Vagina (tissue), 2 donors: ENCODE measurements at regions not wholly inside any gene's neighbourhood (a gene's known extent, or its start where the extent isn't known, plus 50 kb on each side); places are given as distances from the start of the nearest gene placed in this dataset.
"Not testable (repeated sequence)": the region's sequence is repeated elsewhere in the genome, so short reads cannot be mapped to it uniquely, and the experiment has no call there.

Experiments used
- DNase-seq, 2 donors: peaks; one replicate each; pipeline ENCODE4 v3.0.0-alpha.2; 2017; ENCODE audit errors: extremely low spot score in 2 of 2
- H3K27ac ChIP-seq: fragments of 200-600 bp; sonication (generic); one replicate; pipeline ENCODE4 v1.5.1; 2019
- H3K27me3 ChIP-seq: fragments of 200-600 bp; sonication (generic); one replicate; pipeline ENCODE4 v1.5.1; 2019
- H3K36me3 ChIP-seq, 2 donors: fragments of 200-600 bp; sonication (generic); one replicate each; pipeline ENCODE4 v1.5.1; 2017 to 2019
- H3K4me1 ChIP-seq: fragments of 200-600 bp; sonication (generic); one replicate; pipeline ENCODE4 v1.5.1; 2019
- H3K4me3 ChIP-seq, 2 donors: fragments of 200-600 bp; sonication (generic); 1 replicate in 1 of 2; 2 replicates in 1 of 2; pipeline ENCODE4 v1.5.1; 2016 to 2019
- H3K9me3 ChIP-seq: fragments of 200-600 bp; sonication (generic); one replicate; pipeline ENCODE4 v1.5.1; 2019
- POLR2A ChIP-seq, 2 donors: fragments of 450-650 bp; IDR thresholded peaks; one replicate each; pipeline ENCODE4 v1.6.1; 2017; ENCODE audit warnings: antibody characterized with exemption in 2 of 2, mild to moderate bottlenecking in 2 of 2, moderate library complexity in 2 of 2
- POLR2AphosphoS5 ChIP-seq, 2 donors: sonication (generic); formaldehyde crosslinking; IDR thresholded peaks; one replicate each; pipeline ENCODE4 v1.9.0; 2017; ENCODE audit warnings: antibody characterized with exemption in 2 of 2, mild to moderate bottlenecking in 2 of 2, low read depth in 1 of 2; ENCODE audit not compliant: insufficient read depth in 1 of 2
- intact Hi-C: fragments of 100-400 bp; cut with DNase I; formaldehyde crosslinking; loops from one replicate; pipeline ENCODE4 v1.15.1; 2023
- TF ChIP-seq, protein P1 (sequence below), 3 experiments: fragments of 450-650 bp in 2 of 3; fragments of 200-600 bp in 1 of 3; sonication (generic) in 1 of 3; IDR thresholded peaks; one replicate each; pipeline ENCODE4 v1.5.1; 2017 to 2019; ENCODE audit warnings: antibody characterized with exemption in 3 of 3, mild to moderate bottlenecking in 2 of 3, moderate library complexity in 2 of 3

DNA sequence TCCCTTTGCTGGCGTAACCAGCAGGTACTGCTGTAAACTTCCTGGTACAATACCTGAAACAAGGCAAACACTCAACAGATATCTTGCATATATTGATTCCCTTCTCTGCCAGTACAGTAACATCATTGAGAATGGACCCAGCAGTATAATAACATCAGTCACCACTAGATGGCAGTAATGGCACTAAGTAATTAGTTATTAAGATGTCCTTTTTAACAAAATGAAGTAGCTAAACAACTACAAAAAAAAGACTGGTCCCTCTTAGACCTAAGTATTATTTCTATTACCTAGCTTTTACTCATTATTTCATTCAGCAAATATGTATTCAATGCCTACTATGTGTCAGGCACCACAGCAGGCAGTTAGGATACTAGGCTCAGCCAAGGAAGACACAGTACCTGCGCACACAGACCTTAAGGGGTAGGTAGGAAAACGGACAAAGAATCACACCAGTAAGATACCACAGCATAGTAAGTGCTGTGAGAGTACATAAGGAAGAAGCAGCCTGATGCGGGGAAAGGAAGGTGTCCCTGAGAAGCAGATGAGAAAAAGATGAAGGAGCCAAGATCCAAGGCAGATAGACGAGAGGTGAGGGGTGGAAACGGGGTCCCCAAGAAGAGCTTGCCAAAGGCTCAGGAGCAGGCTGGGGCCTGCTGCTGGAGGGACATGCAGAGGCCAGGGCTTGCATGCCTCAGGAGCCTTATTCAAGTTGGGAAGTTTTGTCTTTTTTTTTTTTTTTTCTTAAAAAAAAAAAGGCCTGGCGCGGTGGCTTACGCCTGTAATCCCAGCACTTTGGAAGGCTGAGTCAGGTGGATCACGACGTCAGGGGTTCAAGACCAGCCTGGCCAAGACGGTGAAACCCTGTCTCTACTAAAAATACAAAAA is 102.7 kb upstream of the CHD2 start:
- no peak for DNase-seq
- no peak overlapping the region for H3K4me3 ChIP-seq
- peaks cover 18% of the 10 kb centered on the region for H3K4me1 ChIP-seq
- TF ChIP-seq POLR2AphosphoS5 (IDR thresholded peaks at IDR 0.05; ENCODE audit: insufficient read depth in 1 of 2, low read depth in 1 of 2) (peak in 1 of 2 donors; percentile 48), POLR2A (IDR thresholded peaks at IDR 0.05) (no peak)
- TF ChIP-seq, protein P1, sequence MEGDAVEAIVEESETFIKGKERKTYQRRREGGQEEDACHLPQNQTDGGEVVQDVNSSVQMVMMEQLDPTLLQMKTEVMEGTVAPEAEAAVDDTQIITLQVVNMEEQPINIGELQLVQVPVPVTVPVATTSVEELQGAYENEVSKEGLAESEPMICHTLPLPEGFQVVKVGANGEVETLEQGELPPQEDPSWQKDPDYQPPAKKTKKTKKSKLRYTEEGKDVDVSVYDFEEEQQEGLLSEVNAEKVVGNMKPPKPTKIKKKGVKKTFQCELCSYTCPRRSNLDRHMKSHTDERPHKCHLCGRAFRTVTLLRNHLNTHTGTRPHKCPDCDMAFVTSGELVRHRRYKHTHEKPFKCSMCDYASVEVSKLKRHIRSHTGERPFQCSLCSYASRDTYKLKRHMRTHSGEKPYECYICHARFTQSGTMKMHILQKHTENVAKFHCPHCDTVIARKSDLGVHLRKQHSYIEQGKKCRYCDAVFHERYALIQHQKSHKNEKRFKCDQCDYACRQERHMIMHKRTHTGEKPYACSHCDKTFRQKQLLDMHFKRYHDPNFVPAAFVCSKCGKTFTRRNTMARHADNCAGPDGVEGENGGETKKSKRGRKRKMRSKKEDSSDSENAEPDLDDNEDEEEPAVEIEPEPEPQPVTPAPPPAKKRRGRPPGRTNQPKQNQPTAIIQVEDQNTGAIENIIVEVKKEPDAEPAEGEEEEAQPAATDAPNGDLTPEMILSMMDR (IDR thresholded peaks at IDR 0.05), result peak; percentile 70 to 85 (median 84)
- no peaks in the 10 kb centered on the region for H3K27me3 ChIP-seq
- intact Hi-C loops, result no loop called here
- no peaks in the 10 kb centered on the region for H3K36me3 ChIP-seq
- peak overlapping the region; percentile 71 for H3K27ac ChIP-seq
- H3K9me3 ChIP-seq, result no peaks in the 10 kb centered on the region

DNA sequence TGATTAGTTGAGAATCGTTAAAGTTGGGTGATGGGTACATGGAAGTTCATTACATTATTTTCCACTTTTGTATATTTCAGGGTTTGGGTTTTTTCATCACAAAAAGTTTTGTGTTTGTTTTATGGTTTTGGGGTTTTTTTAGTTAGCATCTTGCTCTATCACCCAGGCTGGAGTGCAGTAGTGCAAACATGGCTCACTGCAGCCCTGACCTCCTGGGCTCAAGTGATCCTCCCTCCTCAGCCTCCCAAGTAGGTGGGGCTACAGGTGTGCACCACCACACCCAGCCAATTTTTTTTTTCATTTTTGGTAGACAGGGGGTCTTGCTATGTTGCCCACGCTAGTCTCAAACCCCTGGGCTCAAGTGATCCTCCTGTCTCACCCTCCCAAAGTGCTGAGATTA is 100.1 kb upstream of the CHD2 start:
- Histone ChIP-seq H3K9me3 (no peaks in the 10 kb centered on the region), H3K4me1 (peaks cover 38% of the 10 kb centered on the region), H3K27ac (no peak overlapping the region), H3K4me3 (no peak overlapping the region), H3K36me3 (no peaks in the 10 kb centered on the region), H3K27me3 (no peaks in the 10 kb centered on the region)
- intact Hi-C loops, result no loop called here
- no peak for DNase-seq
- TF ChIP-seq, protein P1 (IDR thresholded peaks at IDR 0.05), result no peak
- TF ChIP-seq POLR2AphosphoS5 (IDR thresholded peaks at IDR 0.05; ENCODE audit: insufficient read depth in 1 of 2, low read depth in 1 of 2), result no peak
- TF ChIP-seq POLR2A (IDR thresholded peaks at IDR 0.05), result no peak

DNA sequence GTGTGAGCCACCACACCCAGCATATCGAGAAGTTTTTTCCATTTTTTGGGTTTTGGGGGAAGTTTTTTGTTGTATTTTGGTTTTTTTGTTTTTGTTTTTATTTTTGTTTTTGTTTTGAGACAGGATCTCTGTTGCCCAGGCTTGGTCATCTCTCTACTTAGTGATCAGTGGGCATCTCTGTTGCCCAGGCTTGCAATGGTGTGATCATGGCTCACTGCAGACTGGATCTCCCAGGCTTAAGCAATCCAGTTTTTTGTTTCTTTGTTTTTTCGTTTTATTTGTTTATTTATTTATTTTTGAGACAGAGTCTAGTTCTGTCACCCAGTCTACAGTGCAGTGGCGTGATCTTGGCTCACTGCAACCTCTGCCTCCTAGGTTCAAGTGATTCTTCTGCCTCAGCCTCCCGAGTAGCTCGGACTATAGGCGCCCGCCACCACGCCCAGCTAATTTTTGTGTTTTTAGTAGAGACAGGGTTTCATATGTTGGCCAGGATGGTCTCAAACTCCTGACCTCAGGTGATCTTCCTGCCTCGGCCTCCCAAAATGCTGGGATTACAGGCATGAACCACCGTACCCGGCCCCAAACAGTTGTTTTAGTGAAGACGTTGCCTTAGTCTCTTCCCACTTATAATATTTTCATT is 99.6 kb upstream of the CHD2 start:
- H3K4me1 ChIP-seq, result peaks cover 40% of the 10 kb centered on the region
- DNase-seq, H3K27ac ChIP-seq, H3K27me3 ChIP-seq, intact Hi-C loops, H3K4me3 ChIP-seq, H3K9me3 ChIP-seq, H3K36me3 ChIP-seq: not testable (repeated sequence)

DNA sequence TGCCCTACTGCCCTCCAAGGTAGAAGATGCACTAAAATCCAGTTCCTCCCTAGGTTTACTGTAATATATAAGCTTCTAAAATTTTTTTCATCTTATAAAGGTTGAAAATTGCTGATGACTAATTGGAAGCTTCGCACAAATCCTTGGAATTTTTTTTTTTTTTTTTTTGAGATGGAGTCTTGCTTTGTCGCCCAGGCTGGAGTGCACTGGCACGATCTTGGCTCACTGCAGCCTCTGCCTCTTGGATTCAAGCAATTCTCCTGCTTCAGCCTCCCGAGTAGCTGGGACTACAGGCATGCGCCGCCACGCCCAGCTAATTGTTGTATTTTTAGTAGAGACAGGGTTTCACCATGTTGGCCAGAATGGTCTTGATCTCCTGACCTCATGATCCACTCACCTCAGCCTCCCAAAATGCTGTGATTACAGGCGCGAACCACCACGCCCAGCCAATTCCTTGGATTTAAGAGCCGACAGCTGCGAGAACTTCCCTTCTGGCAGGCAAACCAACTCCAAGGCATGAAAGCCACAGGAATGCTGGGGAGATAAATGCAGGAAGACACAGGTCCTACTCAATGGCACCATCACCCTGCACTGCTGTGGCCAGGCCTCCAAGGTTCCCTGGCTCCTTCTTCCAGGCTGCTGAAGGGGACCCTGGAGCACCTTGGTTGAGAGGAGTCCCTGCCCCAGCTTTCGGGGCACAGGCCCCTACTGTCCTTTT is 98.9 kb upstream of the CHD2 start:
- Histone ChIP-seq H3K4me1 (peaks cover 40% of the 10 kb centered on the region), H3K27ac (peak overlapping the region; percentile 87)
- H3K36me3 ChIP-seq, H3K4me3 ChIP-seq, H3K9me3 ChIP-seq, H3K27me3 ChIP-seq, DNase-seq, intact Hi-C loops: not testable (repeated sequence)

DNA sequence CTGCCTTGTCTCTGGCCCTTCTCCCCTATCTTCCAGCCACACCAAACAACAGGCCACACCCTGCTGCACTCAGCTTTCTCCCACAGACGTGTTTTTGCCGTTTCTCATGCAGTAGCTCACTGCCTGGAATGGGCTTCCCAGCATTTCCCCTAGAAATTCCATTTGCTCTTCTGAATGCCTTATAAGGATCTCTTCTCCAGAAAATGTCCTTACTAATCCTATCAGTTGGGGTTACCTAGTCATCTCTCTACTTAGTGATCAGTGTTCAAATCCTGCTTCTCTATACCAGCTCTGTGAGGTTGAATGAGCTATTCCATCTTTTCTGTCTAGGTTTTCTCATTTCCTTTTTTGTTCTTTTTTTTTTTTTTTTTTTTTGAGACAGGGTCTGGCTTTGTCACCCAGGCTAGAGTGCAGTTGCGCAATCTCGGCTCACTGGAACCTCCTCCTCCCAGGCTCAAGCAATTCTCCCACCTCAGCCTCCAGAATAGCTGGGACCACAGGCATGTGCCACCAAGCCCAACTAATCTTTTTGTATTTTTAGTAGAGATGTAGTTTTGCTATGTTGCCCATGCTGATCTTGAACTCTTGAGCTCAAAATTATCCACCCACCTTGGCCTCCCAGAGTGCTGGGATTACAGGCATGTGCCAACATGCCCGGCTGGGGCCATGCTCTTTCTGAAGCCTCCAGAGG is 98.2 kb upstream of the CHD2 start:
- H3K9me3 ChIP-seq, result no peaks in the 10 kb centered on the region
- H3K4me1 ChIP-seq, result peaks cover 40% of the 10 kb centered on the region
- H3K27me3 ChIP-seq, result no peaks in the 10 kb centered on the region
- intact Hi-C loops, result no loop called here
- H3K36me3 ChIP-seq, result no peaks in the 10 kb centered on the region
- no peak overlapping the region for H3K4me3 ChIP-seq
- peak overlapping the region; percentile 87 for H3K27ac ChIP-seq
- DNase-seq, result no peak
- TF ChIP-seq, protein P1 (IDR thresholded peaks at IDR 0.05), result no peak
